ENCODE measurements at regions not wholly inside any gene's neighbourhood (a gene's known extent, or its start where the extent isn't known, plus 50 kb on each side); places are given as distances from the start of the nearest gene placed in this dataset.

DNA sequence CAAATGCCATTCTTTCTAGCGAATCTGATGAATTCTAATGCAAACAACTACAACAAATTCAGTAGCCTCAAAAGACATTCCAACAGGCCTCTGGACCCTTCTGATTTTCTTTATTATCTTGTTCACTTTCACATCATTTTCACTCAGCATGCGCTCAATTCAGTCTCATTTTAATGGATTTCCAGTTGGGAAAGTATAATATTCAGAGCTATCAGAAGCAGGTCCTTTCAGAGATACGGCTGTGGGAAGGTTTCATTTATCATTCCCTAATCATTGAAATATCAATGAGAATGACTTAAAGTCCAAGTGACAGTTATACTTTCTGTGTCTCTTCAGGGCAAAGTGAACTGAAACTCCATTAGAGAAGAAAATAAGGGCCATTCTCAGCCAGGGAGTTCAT is 1083.7 kb upstream of the FLRT2 start:
- no peak overlapping the region for H3K4me2 ChIP-seq (ENCODE audit: low read length)
- CTCF ChIA-PET (ENCODE audit: unreplicated experiment), result no interaction called here
- H3K79me2 ChIP-seq (ENCODE audit: insufficient read depth, low read depth, low read length), result no peaks in the 10 kb centered on the region
- DNase-seq (ENCODE audit: low spot score), result no peak
- no peaks in the 10 kb centered on the region for H3K9me2 ChIP-seq (ENCODE audit: insufficient read depth, low read length)
- intact Hi-C loops (cut with micrococcal nuclease; ENCODE audit: unreplicated experiment), result no loop called here
- POLR2A ChIA-PET, result no interaction called here
- no peaks in the 10 kb centered on the region for H3K9me3 ChIP-seq (ENCODE audit: low read length)
- BruUV-seq (replicated peaks), result no TSS peak
- H4K20me1 ChIP-seq (ENCODE audit: insufficient read depth, low read length), result no peaks in the 10 kb centered on the region
- no peak overlapping the region for H2AFZ ChIP-seq (ENCODE audit: low read length)
- TF ChIP-seq CTCF (conservative IDR thresholded peaks at IDR 0.05; ENCODE audit: low read length) (no peak), EZH2phosphoT487 (IDR thresholded peaks at IDR 0.05; ENCODE audit: borderline replicate concordance, low read depth, low read length) (no peak)
- H3K27ac ChIP-seq (ENCODE audit: low read depth, low read length, poor library complexity, severe bottlenecking), result no peak overlapping the region
- no peaks in the 10 kb centered on the region for H3K36me3 ChIP-seq (ENCODE audit: insufficient read depth, low read length)
- H3K4me3 ChIP-seq (ENCODE audit: low read depth, low read length, poor library complexity, severe bottlenecking), result no peak overlapping the region
- no peaks in the 10 kb centered on the region for H3K4me1 ChIP-seq (ENCODE audit: insufficient read depth, low read length, poor library complexity, severe bottlenecking)

GRCh38 chr14:84453307-84453950 is 1076.5 kb upstream of the FLRT2 start:
- Histone ChIP-seq H3K79me2 (ENCODE audit: insufficient read depth, low read depth, low read length) (no peaks in the 10 kb centered on the region), H3K4me1 (ENCODE audit: insufficient read depth, low read length, poor library complexity, severe bottlenecking) (no peaks in the 10 kb centered on the region), H4K20me1 (ENCODE audit: insufficient read depth, low read length) (no peaks in the 10 kb centered on the region), H3K36me3 (ENCODE audit: insufficient read depth, low read length) (no peaks in the 10 kb centered on the region), H3K9me2 (ENCODE audit: insufficient read depth, low read length) (no peaks in the 10 kb centered on the region), H3K27ac (ENCODE audit: low read depth, low read length, poor library complexity, severe bottlenecking) (no peak overlapping the region), H2AFZ (ENCODE audit: low read length) (no peak overlapping the region), H3K4me3 (ENCODE audit: low read depth, low read length, poor library complexity, severe bottlenecking) (no peak overlapping the region), H3K9me3 (ENCODE audit: low read length) (no peaks in the 10 kb centered on the region), H3K4me2 (ENCODE audit: low read length) (no peak overlapping the region)
- intact Hi-C loops (cut with micrococcal nuclease; ENCODE audit: unreplicated experiment), result no loop called here
- CTCF ChIA-PET (ENCODE audit: unreplicated experiment), result no interaction called here
- TF ChIP-seq CTCF (conservative IDR thresholded peaks at IDR 0.05; ENCODE audit: low read length) (no peak), EZH2phosphoT487 (IDR thresholded peaks at IDR 0.05; ENCODE audit: borderline replicate concordance, low read depth, low read length) (no peak)
- BruUV-seq (replicated peaks), result no TSS peak
- POLR2A ChIA-PET, result no interaction called here
- no peak for DNase-seq (ENCODE audit: low spot score)

GRCh38 chr14:84454114-84454513 is 1075.8 kb upstream of the FLRT2 start:
- H2AFZ ChIP-seq (ENCODE audit: low read length), result no peak overlapping the region
- H3K27ac ChIP-seq (ENCODE audit: low read depth, low read length, poor library complexity, severe bottlenecking), result no peak overlapping the region
- no TSS peak for BruUV-seq (replicated peaks)
- no peaks in the 10 kb centered on the region for H3K4me1 ChIP-seq (ENCODE audit: insufficient read depth, low read length, poor library complexity, severe bottlenecking)
- H3K79me2 ChIP-seq (ENCODE audit: insufficient read depth, low read depth, low read length), result no peaks in the 10 kb centered on the region
- no peaks in the 10 kb centered on the region for H3K9me2 ChIP-seq (ENCODE audit: insufficient read depth, low read length)
- no peaks in the 10 kb centered on the region for H4K20me1 ChIP-seq (ENCODE audit: insufficient read depth, low read length)
- no peak overlapping the region for H3K4me2 ChIP-seq (ENCODE audit: low read length)
- H3K9me3 ChIP-seq (ENCODE audit: low read length), result no peaks in the 10 kb centered on the region
- intact Hi-C loops (cut with micrococcal nuclease; ENCODE audit: unreplicated experiment), result no loop called here
- CTCF ChIA-PET (ENCODE audit: unreplicated experiment), result no interaction called here
- TF ChIP-seq EZH2phosphoT487 (IDR thresholded peaks at IDR 0.05; ENCODE audit: borderline replicate concordance, low read depth, low read length), result no peak
- no peak for TF ChIP-seq CTCF (conservative IDR thresholded peaks at IDR 0.05; ENCODE audit: low read length)
- no peak for DNase-seq (ENCODE audit: low spot score)
- no peak overlapping the region for H3K4me3 ChIP-seq (ENCODE audit: low read depth, low read length, poor library complexity, severe bottlenecking)
- H3K36me3 ChIP-seq (ENCODE audit: insufficient read depth, low read length), result no peaks in the 10 kb centered on the region
- POLR2A ChIA-PET, result no interaction called here

Data from OCI-LY7 (cell line).